ENCODE measurements at regions not wholly inside any gene's neighbourhood (a gene's known extent, or its start where the extent isn't known, plus 50 kb on each side); places are given as distances from the start of the nearest gene placed in this dataset.

GRCh38 chr13:68064001-68064770 is 834.0 kb upstream of the PCDH9 start:
- no peak overlapping the region for H3K27ac Mint-ChIP-seq
- H3K9me3 Mint-ChIP-seq = peaks cover 6% of the 10 kb centered on the region
- no peaks in the 10 kb centered on the region for H3K4me1 Mint-ChIP-seq (ENCODE audit: low read depth)
- no peak for DNase-seq (ENCODE audit: low spot score)
- H3K4me3 Mint-ChIP-seq = no peak overlapping the region
- H3K27me3 Mint-ChIP-seq (ENCODE audit: insufficient read depth) = no peaks in the 10 kb centered on the region
- H3K36me3 Mint-ChIP-seq (ENCODE audit: low read depth) = no peaks in the 10 kb centered on the region
- intact Hi-C loops (cut with micrococcal nuclease) = no loop called here

GRCh38 chr13:68063181-68063580 is 833.0 kb upstream of the PCDH9 start:
- DNase-seq (ENCODE audit: low spot score) = no peak
- Mint-ChIP-seq H3K27ac (no peak overlapping the region), H3K4me3 (no peak overlapping the region), H3K36me3 (ENCODE audit: low read depth) (no peaks in the 10 kb centered on the region), H3K27me3 (ENCODE audit: insufficient read depth) (no peaks in the 10 kb centered on the region), H3K4me1 (ENCODE audit: low read depth) (no peaks in the 10 kb centered on the region), H3K9me3 (peaks cover 9% of the 10 kb centered on the region)
- intact Hi-C loops (cut with micrococcal nuclease) = no loop called here

- Mint-ChIP-seq H3K27ac (no peak overlapping the region), H3K4me3 (no peak overlapping the region), H3K27me3 (ENCODE audit: insufficient read depth) (no peaks in the 10 kb centered on the region), H3K4me1 (ENCODE audit: low read depth) (no peaks in the 10 kb centered on the region), H3K36me3 (ENCODE audit: low read depth) (no peaks in the 10 kb centered on the region), H3K9me3 (peaks cover 15% of the 10 kb centered on the region)
- DNase-seq (ENCODE audit: low spot score) = no peak
- intact Hi-C loops (cut with micrococcal nuclease) = no loop called here
Measured at GRCh38 chr13:68057836-68058235, 827.7 kb upstream of the PCDH9 start.

GRCh38 chr13:68056816-68057710 is 826.9 kb upstream of the PCDH9 start:
- intact Hi-C loops (cut with micrococcal nuclease) = no loop called here
- no peak for DNase-seq (ENCODE audit: low spot score)
- H3K4me1 Mint-ChIP-seq (ENCODE audit: low read depth) = no peaks in the 10 kb centered on the region
- no peaks in the 10 kb centered on the region for H3K36me3 Mint-ChIP-seq (ENCODE audit: low read depth)
- no peak overlapping the region for H3K4me3 Mint-ChIP-seq
- H3K9me3 Mint-ChIP-seq = peaks cover 16% of the 10 kb centered on the region
- no peak overlapping the region for H3K27ac Mint-ChIP-seq
- no peaks in the 10 kb centered on the region for H3K27me3 Mint-ChIP-seq (ENCODE audit: insufficient read depth)

GRCh38 chr13:68051910-68052309 is 821.8 kb upstream of the PCDH9 start:
- Mint-ChIP-seq H3K9me3 (peaks cover 24% of the 10 kb centered on the region), H3K27me3 (ENCODE audit: insufficient read depth) (no peaks in the 10 kb centered on the region), H3K36me3 (ENCODE audit: low read depth) (no peaks in the 10 kb centered on the region), H3K4me3 (no peak overlapping the region), H3K4me1 (ENCODE audit: low read depth) (no peaks in the 10 kb centered on the region), H3K27ac (no peak overlapping the region)
- intact Hi-C loops (cut with micrococcal nuclease) = no loop called here
- no peak for DNase-seq (ENCODE audit: low spot score)

GRCh38 chr13:68050761-68051160 is 820.6 kb upstream of the PCDH9 start:
- DNase-seq (ENCODE audit: low spot score) = no peak
- intact Hi-C loops (cut with micrococcal nuclease) = no loop called here
- no peak overlapping the region for H3K27ac Mint-ChIP-seq
- no peaks in the 10 kb centered on the region for H3K27me3 Mint-ChIP-seq (ENCODE audit: insufficient read depth)
- no peaks in the 10 kb centered on the region for H3K36me3 Mint-ChIP-seq (ENCODE audit: low read depth)
- no peaks in the 10 kb centered on the region for H3K4me1 Mint-ChIP-seq (ENCODE audit: low read depth)
- peaks cover 17% of the 10 kb centered on the region for H3K9me3 Mint-ChIP-seq
- H3K4me3 Mint-ChIP-seq = no peak overlapping the region

- no peak for DNase-seq (ENCODE audit: low spot score)
- Mint-ChIP-seq H3K27me3 (ENCODE audit: insufficient read depth) (no peaks in the 10 kb centered on the region), H3K27ac (no peak overlapping the region), H3K4me1 (ENCODE audit: low read depth) (no peaks in the 10 kb centered on the region), H3K9me3 (peaks cover 17% of the 10 kb centered on the region), H3K36me3 (ENCODE audit: low read depth) (no peaks in the 10 kb centered on the region), H3K4me3 (no peak overlapping the region)
- intact Hi-C loops (cut with micrococcal nuclease) = no loop called here
Measured at GRCh38 chr13:68048802-68049359, 818.7 kb upstream of the PCDH9 start.

- DNase-seq (ENCODE audit: low spot score) = no peak
- Mint-ChIP-seq H3K27me3 (ENCODE audit: insufficient read depth) (no peaks in the 10 kb centered on the region), H3K27ac (no peak overlapping the region), H3K36me3 (ENCODE audit: low read depth) (no peaks in the 10 kb centered on the region), H3K4me3 (no peak overlapping the region), H3K4me1 (ENCODE audit: low read depth) (no peaks in the 10 kb centered on the region), H3K9me3 (peaks cover 22% of the 10 kb centered on the region)
- intact Hi-C loops (cut with micrococcal nuclease) = no loop called here
Measured at GRCh38 chr13:68047889-68048288, 817.8 kb upstream of the PCDH9 start.

GRCh38 chr13:68046903-68047302 is 816.8 kb upstream of the PCDH9 start:
- H3K4me1 Mint-ChIP-seq (ENCODE audit: low read depth) = no peaks in the 10 kb centered on the region
- H3K36me3 Mint-ChIP-seq (ENCODE audit: low read depth) = no peaks in the 10 kb centered on the region
- no peaks in the 10 kb centered on the region for H3K27me3 Mint-ChIP-seq (ENCODE audit: insufficient read depth)
- intact Hi-C loops (cut with micrococcal nuclease) = no loop called here
- H3K9me3 Mint-ChIP-seq = peaks cover 19% of the 10 kb centered on the region
- H3K27ac Mint-ChIP-seq = no peak overlapping the region
- H3K4me3 Mint-ChIP-seq = no peak overlapping the region
- DNase-seq (ENCODE audit: low spot score) = no peak

GRCh38 chr13:68030152-68030809 is 800.1 kb upstream of the PCDH9 start:
- no peak for DNase-seq (ENCODE audit: low spot score)
- Mint-ChIP-seq H3K9me3 (peaks cover 13% of the 10 kb centered on the region), H3K27ac (no peak overlapping the region), H3K4me1 (ENCODE audit: low read depth) (no peaks in the 10 kb centered on the region), H3K27me3 (ENCODE audit: insufficient read depth) (no peaks in the 10 kb centered on the region), H3K36me3 (ENCODE audit: low read depth) (no peaks in the 10 kb centered on the region), H3K4me3 (no peak overlapping the region)
- intact Hi-C loops (cut with micrococcal nuclease) = no loop called here

GRCh38 chr13:68028701-68029100 is 798.6 kb upstream of the PCDH9 start:
- no peaks in the 10 kb centered on the region for H3K4me1 Mint-ChIP-seq (ENCODE audit: low read depth)
- H3K4me3 Mint-ChIP-seq = no peak overlapping the region
- no peaks in the 10 kb centered on the region for H3K27me3 Mint-ChIP-seq (ENCODE audit: insufficient read depth)
- peaks cover 13% of the 10 kb centered on the region for H3K9me3 Mint-ChIP-seq
- no peak for DNase-seq (ENCODE audit: low spot score)
- no peak overlapping the region for H3K27ac Mint-ChIP-seq
- H3K36me3 Mint-ChIP-seq (ENCODE audit: low read depth) = no peaks in the 10 kb centered on the region
- intact Hi-C loops (cut with micrococcal nuclease) = no loop called here

- Mint-ChIP-seq H3K4me3 (no peak overlapping the region), H3K9me3 (peaks cover 15% of the 10 kb centered on the region), H3K27me3 (ENCODE audit: insufficient read depth) (no peaks in the 10 kb centered on the region), H3K36me3 (ENCODE audit: low read depth) (no peaks in the 10 kb centered on the region), H3K4me1 (ENCODE audit: low read depth) (no peaks in the 10 kb centered on the region), H3K27ac (no peak overlapping the region)
- intact Hi-C loops (cut with micrococcal nuclease) = no loop called here
- no peak for DNase-seq (ENCODE audit: low spot score)
Measured at GRCh38 chr13:68027306-68027705, 797.2 kb upstream of the PCDH9 start.

- intact Hi-C loops (cut with micrococcal nuclease) = no loop called here
- no peak overlapping the region for H3K4me3 Mint-ChIP-seq
- H3K4me1 Mint-ChIP-seq (ENCODE audit: low read depth) = no peaks in the 10 kb centered on the region
- H3K27ac Mint-ChIP-seq = no peak overlapping the region
- H3K9me3 Mint-ChIP-seq = peaks cover 19% of the 10 kb centered on the region
- DNase-seq (ENCODE audit: low spot score) = no peak
- no peaks in the 10 kb centered on the region for H3K27me3 Mint-ChIP-seq (ENCODE audit: insufficient read depth)
- H3K36me3 Mint-ChIP-seq (ENCODE audit: low read depth) = no peaks in the 10 kb centered on the region
Measured at GRCh38 chr13:68026077-68026476, 795.9 kb upstream of the PCDH9 start.

Measured in activated T-helper 1 cell treated with anti-CD3 and anti-CD28 coated beads, Interleukin-12 subunit alpha, Interleukin-12 subunit beta, Interleukin-2, Interleukin-4 antibody, amounts not matched to agents 30 ng/mL and 10 ng/mL and 1 ng/mL, durations not matched to agents 14 hours and 24 hours and 36 hours (primary cell).